Endothelial cell of umbilical vein (primary cell): ENCODE measurements at regions not wholly inside any gene's neighbourhood (a gene's known extent, or its start where the extent isn't known, plus 50 kb on each side); places are given as distances from the start of the nearest gene placed in this dataset.

Experiments
- BruUV-seq: library from RNA; stranded (reverse); fragments of 400-500 nt; replicated peaks from 2 replicates; lab custom pipeline; 2021; lab: Mats Ljungman, UMichigan
- CTCF ChIA-PET: fragments of 300-600, 350-600 bp; sonication (Branson Sonifier 250); formaldehyde crosslinking; loops from one replicate; lab custom pipeline; 2021; ENCODE audit warnings: antibody characterized with exemption, inconsistent platforms; lab: Charles Lee
- POLR2A ChIA-PET: fragments of 300-600, 350-600 bp; sonication (Branson Sonifier 250); formaldehyde crosslinking; loops from one replicate; lab custom pipeline; 2021; ENCODE audit warnings: antibody characterized with exemption, inconsistent platforms; lab: Charles Lee
- DNase-seq: peaks from one replicate; pipeline ENCODE4 v3.0.0-alpha.2; 2011; ENCODE audit warnings: low read depth, low spot score
- FAIRE-seq: peaks from 2 replicates; lab custom pipeline; 2011; peaks lifted over from hg19 to GRCh38; lab: Jason Lieb, UNC
- H2AFZ ChIP-seq: 2 replicates; pipeline ENCODE4 v1.6.0; 2012; ENCODE audit warnings: low read depth, low read length, control low read depth, inconsistent platforms
- H3K27ac ChIP-seq: 2 replicates; pipeline ENCODE4 v1.5.1; 2011; ENCODE audit warnings: low read depth, mild to moderate bottlenecking, control low read depth, low read length, moderate library complexity; ENCODE audit not compliant: insufficient read depth
- H3K27me3 ChIP-seq, 2 experiments: 2 replicates each; pipeline versions ENCODE4 v1.6.0 to v1.6.1; 2011; ENCODE audit warnings: low read length in 2 of 2, mixed read lengths in 1 of 2; ENCODE audit not compliant: control insufficient read depth in 2 of 2, insufficient read depth in 2 of 2
- H3K36me3 ChIP-seq, 2 experiments: 2 replicates in 1 of 2; 3 replicates in 1 of 2; pipeline ENCODE4 v1.5.1; 2011; ENCODE audit warnings: low read length in 2 of 2, mild to moderate bottlenecking in 1 of 2, moderate library complexity in 1 of 2; ENCODE audit not compliant: control insufficient read depth in 2 of 2, insufficient read depth in 2 of 2; ENCODE audit errors: extremely low read depth in 1 of 2
- H3K4me1 ChIP-seq: 3 replicates; pipeline ENCODE4 v1.5.1; 2011; ENCODE audit warnings: mild to moderate bottlenecking, low read length; ENCODE audit not compliant: control insufficient read depth, insufficient read depth; ENCODE audit errors: extremely low read depth
- H3K4me2 ChIP-seq: 2 replicates; pipeline ENCODE4 v1.6.1; 2011; ENCODE audit warnings: low read length, control low read depth, mixed read lengths; ENCODE audit not compliant: insufficient read depth
- H3K4me3 ChIP-seq, 3 experiments: fragments of 200-600 bp in 1 of 3; sonication (generic), shearing (Covaris generic) in 1 of 3; replicated peaks in 1 of 3; 2 replicates each; pipeline ENCODE4 v1.5.1; 2011 to 2016; ENCODE audit warnings: control low read depth in 3 of 3, low read length in 3 of 3, mild to moderate bottlenecking in 2 of 3, inconsistent platforms in 1 of 3, low read depth in 1 of 3, moderate library complexity in 1 of 3; ENCODE audit not compliant: insufficient read depth in 1 of 3
- H3K79me2 ChIP-seq: 2 replicates; pipeline ENCODE4 v1.6.0; 2012; ENCODE audit warnings: low read length, inconsistent platforms; ENCODE audit not compliant: control insufficient read depth, insufficient read depth
- H3K9ac ChIP-seq: replicated peaks from 2 replicates; pipeline ENCODE3; 2011; ENCODE audit warnings: low read length, control low read depth; ENCODE audit not compliant: insufficient read depth; ENCODE audit errors: extremely low read depth
- H3K9me1 ChIP-seq: replicated peaks from 3 replicates; pipeline ENCODE4 v1.6.0; 2011; ENCODE audit warnings: mild to moderate bottlenecking, low read length; ENCODE audit not compliant: control insufficient read depth, insufficient read depth; ENCODE audit errors: extremely low read depth
- H3K9me3 ChIP-seq: replicated peaks from 2 replicates; pipeline ENCODE4 v1.5.1; 2012; ENCODE audit warnings: low read length, inconsistent platforms; ENCODE audit not compliant: control insufficient read depth, insufficient read depth
- H4K20me1 ChIP-seq: replicated peaks from 2 replicates; pipeline ENCODE3; 2011; ENCODE audit warnings: mild to moderate bottlenecking, low read length; ENCODE audit not compliant: control insufficient read depth, insufficient read depth; ENCODE audit errors: extremely low read depth
- CTCF ChIP-seq, 2 donors: IDR thresholded peaks; 1 replicate in 1 of 2; 2 replicates in 1 of 2; pipeline ENCODE4 v1.5.1; 2011; ENCODE audit warnings: low read length in 2 of 2, mild to moderate bottlenecking in 2 of 2, moderate library complexity in 2 of 2, control low read depth in 1 of 2, inconsistent platforms in 1 of 2, low read depth in 1 of 2; ENCODE audit not compliant: insufficient read depth in 1 of 2; ENCODE audit errors: extremely low read depth in 1 of 2
- EZH2 ChIP-seq: IDR thresholded peaks from 2 replicates; pipeline ENCODE4 v1.6.1; 2012; ENCODE audit warnings: borderline replicate concordance, low read depth, mild to moderate bottlenecking, moderate library complexity, low read length, inconsistent platforms; ENCODE audit not compliant: severe bottlenecking
- FOS ChIP-seq: IDR thresholded peaks from 2 replicates; pipeline ENCODE4 v1.6.1; 2011; ENCODE audit warnings: mild to moderate bottlenecking, low read length, moderate library complexity, borderline replicate concordance; ENCODE audit not compliant: insufficient read depth
- GATA2 ChIP-seq: IDR thresholded peaks from 2 replicates; pipeline ENCODE4 v1.7.0; 2011; ENCODE audit warnings: low read depth, mild to moderate bottlenecking, moderate library complexity, mixed read lengths, low read length; ENCODE audit not compliant: insufficient read length, insufficient read depth
- JUN ChIP-seq: IDR thresholded peaks from 2 replicates; pipeline ENCODE4 v1.6.1; 2011; ENCODE audit warnings: borderline replicate concordance, low read depth; ENCODE audit not compliant: insufficient read length, insufficient read depth
- MAX ChIP-seq: IDR thresholded peaks from 2 replicates; pipeline ENCODE4 v1.6.1; 2011; ENCODE audit not compliant: insufficient read depth, insufficient read length
- MYC ChIP-seq: IDR thresholded peaks from one replicate; pipeline ENCODE4 v1.6.1; 2011; ENCODE audit warnings: mild to moderate bottlenecking, low read depth, low read length
- POLR2A ChIP-seq: IDR thresholded peaks from 2 replicates; pipeline ENCODE4 v1.6.1; 2012; ENCODE audit warnings: low read depth, mild to moderate bottlenecking, control low read depth, low read length
- POLR2AphosphoS5 ChIP-seq: IDR thresholded peaks from 2 replicates; pipeline ENCODE4 v1.6.1; 2012; ENCODE audit warnings: low read depth, mild to moderate bottlenecking, control low read depth, low read length, moderate library complexity; ENCODE audit not compliant: insufficient read depth
- dilution Hi-C: fragments of 300-500 bp; cut with MboI; formaldehyde crosslinking; loops from one replicate; pipeline ENCODE4 v1.15.0; 2019; ENCODE audit warnings: low sequenced_read_pairs; ENCODE audit not compliant: extremely low pct_ligation_motif_present
- intact Hi-C: fragments of 100-400 bp; cut with micrococcal nuclease; formaldehyde crosslinking; loops from one replicate; pipeline ENCODE4 v1.10.0; 2022

GRCh38 chr18:65016631-65017371, 734.0 kb upstream of the CDH7 start:
- Histone ChIP-seq H3K4me1 (no peaks in the 10 kb centered on the region), H2AFZ (no peak overlapping the region), H3K4me3 (no peak overlapping the region), H4K20me1 (no peaks in the 10 kb centered on the region), H3K9me1 (no peaks in the 10 kb centered on the region), H3K27me3 (no peaks in the 10 kb centered on the region), H3K4me2 (no peak overlapping the region), H3K36me3 (no peaks in the 10 kb centered on the region), H3K9me3 (peaks cover 8% of the 10 kb centered on the region), H3K79me2 (no peaks in the 10 kb centered on the region), H3K9ac (no peak overlapping the region), H3K27ac (no peak overlapping the region)
- DNase-seq: no peak
- FAIRE-seq: no peak
- CTCF ChIA-PET: no interaction called here
- POLR2A ChIA-PET: no interaction called here
- dilution Hi-C loops: no loop called here
- no peak for TF ChIP-seq EZH2
- no peak for TF ChIP-seq GATA2
- no peak for TF ChIP-seq MYC
- no peak for TF ChIP-seq CTCF (IDR thresholded peaks at IDR 0.05; ENCODE audit: extremely low read depth in 1 of 2, insufficient read depth in 1 of 2, low read depth in 1 of 2, low read length in 2 of 2)
- no peak for TF ChIP-seq JUN
- no peak for TF ChIP-seq POLR2A
- TF ChIP-seq MAX: no peak
- no peak for TF ChIP-seq FOS
- TF ChIP-seq POLR2AphosphoS5: no peak
- intact Hi-C loops: no loop called here
- BruUV-seq: no TSS peak
